ENCODE measurements at regions not wholly inside any gene's neighbourhood (a gene's known extent, or its start where the extent isn't known, plus 50 kb on each side); places are given as distances from the start of the nearest gene placed in this dataset.

DNA sequence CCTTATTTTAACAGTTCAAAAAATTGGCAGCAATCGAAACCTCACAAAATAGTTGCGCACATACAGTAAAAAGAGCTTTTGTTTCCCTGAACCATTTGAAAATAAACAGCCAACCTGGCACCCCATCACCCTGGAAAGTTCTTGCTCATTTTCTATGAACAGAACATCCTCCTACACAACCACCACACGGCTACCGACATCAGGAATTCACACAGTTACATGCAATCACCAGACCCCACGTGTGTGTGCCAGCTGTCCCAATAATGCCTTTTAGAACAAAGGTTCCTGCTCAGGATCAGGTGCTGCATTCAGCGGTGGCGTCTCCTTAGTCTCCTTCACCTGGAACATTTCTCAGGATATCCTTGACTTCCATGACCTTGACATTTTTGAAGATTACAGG is 186.5 kb downstream of the KLF13 start:
- ATAC-seq (replicated peaks) (no peak), DNase-seq (no peak)
- H3K4me1 Mint-ChIP-seq = peaks cover 11% of the 10 kb centered on the region in 2 donors
- no peak overlapping the region for H3K27ac Mint-ChIP-seq
- no peaks in the 10 kb centered on the region for H3K36me3 Mint-ChIP-seq
- H3K27me3 Mint-ChIP-seq = peaks cover 32 to 49% of the 10 kb centered on the region in 2 donors
- H3K9me3 Mint-ChIP-seq = peaks cover 0 to 2% of the 10 kb centered on the region in 2 donors
- no peak overlapping the region for H3K4me3 Mint-ChIP-seq

DNA sequence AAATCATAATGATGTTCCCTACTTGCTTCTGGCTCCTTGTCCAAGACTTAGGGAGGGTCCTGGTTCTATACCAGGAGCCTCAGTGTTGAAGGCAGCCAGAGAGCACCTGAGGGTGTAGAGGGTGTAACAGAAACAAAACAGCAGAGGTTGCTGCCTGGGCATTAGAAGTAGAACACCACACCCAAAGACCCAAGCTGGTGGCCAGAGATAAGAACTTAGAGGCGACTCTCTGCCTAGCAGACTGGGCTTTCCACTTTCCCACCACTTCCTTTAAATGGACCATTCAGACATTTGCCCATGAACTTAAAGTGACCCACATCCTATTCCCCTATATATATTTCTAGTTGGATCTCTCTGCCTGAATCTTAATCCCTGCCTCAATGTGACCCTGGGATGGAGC is 189.8 kb downstream of the KLF13 start:
- peaks cover 39 to 57% of the 10 kb centered on the region in 2 donors for H3K27me3 Mint-ChIP-seq
- H3K9me3 Mint-ChIP-seq = peaks cover 0 to 2% of the 10 kb centered on the region in 2 donors
- DNase-seq (no peak), ATAC-seq (replicated peaks) (no peak)
- H3K27ac Mint-ChIP-seq = no peak overlapping the region
- peaks cover 11% of the 10 kb centered on the region in 2 donors for H3K4me1 Mint-ChIP-seq
- no peaks in the 10 kb centered on the region for H3K36me3 Mint-ChIP-seq
- no peak overlapping the region for H3K4me3 Mint-ChIP-seq

DNA sequence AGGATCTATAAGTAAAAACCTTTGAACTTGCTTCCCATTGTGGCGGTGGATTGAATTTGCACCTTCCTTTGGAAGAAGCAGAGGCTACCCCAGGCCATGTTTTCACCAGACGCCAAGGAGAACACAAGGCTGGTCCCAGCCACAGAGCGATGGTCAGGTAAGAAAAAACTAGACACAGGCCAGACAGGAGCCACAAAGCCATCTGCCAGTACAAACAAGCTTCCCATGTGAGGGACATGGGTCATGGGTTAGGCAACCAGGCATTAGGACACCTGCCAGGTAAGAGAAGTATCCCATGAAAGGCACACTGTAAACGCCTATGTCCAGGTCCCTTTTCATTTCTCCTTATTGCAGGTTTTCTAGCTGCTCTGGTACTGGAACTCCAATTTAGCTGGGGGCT is 190.2 kb downstream of the KLF13 start:
- no peak for ATAC-seq (replicated peaks)
- Mint-ChIP-seq H3K36me3 (no peaks in the 10 kb centered on the region), H3K27me3 (peaks cover 39 to 57% of the 10 kb centered on the region in 2 donors)

DNA sequence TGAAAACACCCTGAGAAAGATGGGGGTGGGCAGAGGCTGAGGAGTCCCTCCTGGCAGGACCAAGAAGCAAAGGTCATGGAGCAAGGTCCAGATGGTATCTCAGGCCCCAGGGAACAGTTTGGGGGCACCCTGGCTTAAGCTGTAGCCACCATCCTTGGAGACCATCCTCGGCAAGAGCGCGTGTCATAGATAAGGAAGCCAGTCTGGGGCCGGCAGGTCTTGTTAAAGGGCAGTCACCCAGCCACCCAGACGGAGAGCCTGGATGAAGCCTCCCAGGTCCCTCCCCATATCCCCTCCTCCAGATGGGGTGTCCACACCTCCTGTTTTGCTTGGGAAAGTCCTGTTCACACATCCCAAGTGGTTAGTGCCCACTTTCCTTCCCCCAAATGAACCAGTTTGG is 191.1 kb downstream of the KLF13 start:
- DNase-seq (no peak), ATAC-seq (replicated peaks) (no peak)
- Mint-ChIP-seq H3K27ac (no peak overlapping the region), H3K27me3 (peaks cover 39 to 57% of the 10 kb centered on the region in 2 donors), H3K36me3 (no peaks in the 10 kb centered on the region), H3K4me1 (peaks cover under 1 to 5% of the 10 kb centered on the region in 2 donors), H3K9me3 (peaks cover 0 to 2% of the 10 kb centered on the region in 2 donors), H3K4me3 (no peak overlapping the region)

More for the DNA sequence above, 190.2 kb downstream of the KLF13 start:
- H3K4me3 Mint-ChIP-seq = no peak overlapping the region
- H3K9me3 Mint-ChIP-seq = peaks cover 0 to 2% of the 10 kb centered on the region in 2 donors
- no peak for DNase-seq
- no peak overlapping the region for H3K27ac Mint-ChIP-seq
- H3K4me1 Mint-ChIP-seq = peaks cover 9 to 10% of the 10 kb centered on the region in 2 donors

DNA sequence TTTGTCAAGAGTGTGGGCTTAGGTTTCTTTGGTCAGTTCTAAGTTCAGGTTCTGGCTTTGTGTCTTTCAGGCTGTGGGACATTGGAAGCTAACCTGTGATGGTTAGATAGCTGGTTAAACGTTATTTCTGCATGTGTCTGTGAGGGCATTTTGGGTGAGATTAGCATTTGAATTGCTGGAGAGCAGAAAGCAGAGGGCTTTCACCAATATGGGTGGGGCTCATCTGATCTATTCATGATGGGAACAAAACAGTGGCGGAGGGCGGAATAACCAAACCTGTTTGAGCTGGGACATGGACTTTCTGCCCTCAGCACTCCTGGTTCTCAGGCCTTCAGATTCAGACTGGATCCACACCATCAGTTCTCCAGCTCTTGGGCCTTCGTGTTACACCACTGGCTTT is 195.4 kb downstream of the KLF13 start:
- no peaks in the 10 kb centered on the region for H3K9me3 Mint-ChIP-seq
- H3K4me3 Mint-ChIP-seq = no peak overlapping the region
- peaks cover 18 to 29% of the 10 kb centered on the region in 2 donors for H3K27me3 Mint-ChIP-seq
- H3K36me3 Mint-ChIP-seq = no peaks in the 10 kb centered on the region
- DNase-seq (no peak), ATAC-seq (replicated peaks) (no peak)
- H3K4me1 Mint-ChIP-seq = no peaks in the 10 kb centered on the region
- H3K27ac Mint-ChIP-seq = no peak overlapping the region

DNA sequence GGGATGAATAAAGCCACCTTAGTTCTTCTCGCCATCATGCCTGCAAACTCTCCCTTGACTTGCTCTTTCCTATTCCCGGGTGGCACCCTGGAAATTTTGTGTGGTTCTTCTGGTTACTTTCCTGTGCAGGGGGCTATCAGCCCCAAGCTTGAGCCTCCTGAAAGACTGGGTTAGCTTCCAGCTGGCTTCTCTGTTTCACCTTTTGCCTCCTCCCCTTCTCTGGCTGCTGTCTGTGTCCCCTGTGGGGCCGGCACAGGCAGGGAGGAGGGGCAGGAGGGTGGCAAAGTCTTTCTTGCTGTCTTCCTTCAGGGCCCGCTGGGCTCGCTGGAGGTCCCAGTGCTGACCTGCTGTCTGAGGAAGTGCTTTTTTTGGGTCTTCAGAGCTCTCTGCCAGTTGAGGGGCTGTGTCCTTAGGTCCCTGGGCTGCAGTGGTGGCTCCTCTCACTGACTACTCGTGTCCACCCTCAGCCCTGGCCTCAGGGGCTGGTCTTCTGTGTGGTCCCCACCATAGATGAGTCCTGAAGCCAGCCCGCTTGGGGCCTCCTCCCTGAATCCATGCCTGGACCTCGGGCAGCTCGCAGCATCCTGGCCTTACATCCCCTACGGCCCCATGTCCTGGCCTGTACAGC is 196.5 kb downstream of the KLF13 start:
- no peaks in the 10 kb centered on the region for H3K9me3 Mint-ChIP-seq
- no peaks in the 10 kb centered on the region for H3K36me3 Mint-ChIP-seq
- DNase-seq (no peak), ATAC-seq (replicated peaks) (no peak)
- H3K4me1 Mint-ChIP-seq = no peaks in the 10 kb centered on the region
- H3K27me3 Mint-ChIP-seq = peaks cover 19 to 27% of the 10 kb centered on the region in 2 donors
- no peak overlapping the region for H3K4me3 Mint-ChIP-seq
- no peak overlapping the region for H3K27ac Mint-ChIP-seq

DNA sequence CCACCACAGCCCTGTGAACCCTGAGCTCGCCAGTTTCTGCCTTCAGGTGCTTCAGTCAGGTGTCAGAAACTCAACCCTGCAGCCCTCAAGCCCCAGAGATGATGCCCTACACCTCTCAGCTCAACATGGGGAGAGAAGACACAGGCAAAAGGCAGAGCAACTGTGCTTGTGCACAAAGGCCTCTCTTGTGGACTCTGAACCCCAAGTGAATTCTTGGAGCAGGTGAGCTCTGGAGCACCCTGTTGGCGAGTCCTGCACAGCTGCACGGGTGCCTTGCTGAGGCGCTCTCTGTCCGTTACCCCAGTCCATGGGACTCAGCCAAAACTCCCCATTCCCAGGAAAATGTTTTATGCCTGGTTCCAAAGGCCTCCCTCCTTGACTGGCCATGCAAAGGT is 197.0 kb downstream of the KLF13 start:
- peaks cover 18 to 27% of the 10 kb centered on the region in 2 donors for H3K27me3 Mint-ChIP-seq
- H3K4me3 Mint-ChIP-seq = no peak overlapping the region
- H3K9me3 Mint-ChIP-seq = no peaks in the 10 kb centered on the region
- no peak for DNase-seq
- no peaks in the 10 kb centered on the region for H3K36me3 Mint-ChIP-seq
- ATAC-seq (replicated peaks) = no peak
- no peak overlapping the region for H3K27ac Mint-ChIP-seq
- H3K4me1 Mint-ChIP-seq = no peaks in the 10 kb centered on the region

DNA sequence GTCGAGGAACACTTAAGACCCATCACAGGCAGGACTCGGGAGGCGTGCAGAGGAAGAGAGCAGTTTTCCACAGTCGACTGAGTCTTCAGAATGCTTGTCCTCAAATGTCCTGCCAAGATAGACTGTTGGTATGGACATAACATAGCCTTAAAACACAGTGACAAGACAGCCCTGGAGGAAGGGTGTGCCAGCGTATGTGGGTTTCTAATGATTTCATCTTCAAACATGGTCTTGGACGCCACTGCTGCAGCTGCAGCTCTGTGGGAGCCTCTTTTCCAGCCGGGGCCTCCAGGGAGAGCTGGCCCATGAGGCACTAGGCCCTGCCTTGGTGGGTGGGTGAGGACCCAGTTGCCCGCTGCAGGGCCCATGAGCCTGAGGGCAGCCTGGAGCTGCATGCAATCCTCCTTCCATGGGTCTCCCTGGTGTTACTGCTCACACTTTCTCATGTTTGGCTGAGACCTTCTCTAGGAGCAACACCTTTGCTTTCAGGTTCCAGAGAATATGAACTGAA is 198.6 kb downstream of the KLF13 start:
- no peaks in the 10 kb centered on the region for H3K36me3 Mint-ChIP-seq
- H3K4me1 Mint-ChIP-seq = no peaks in the 10 kb centered on the region
- DNase-seq (no peak), ATAC-seq (replicated peaks) (no peak)
- peaks cover 27 to 36% of the 10 kb centered on the region in 2 donors for H3K27me3 Mint-ChIP-seq
- H3K27ac Mint-ChIP-seq = no peak overlapping the region
- H3K4me3 Mint-ChIP-seq = no peak overlapping the region
- no peaks in the 10 kb centered on the region for H3K9me3 Mint-ChIP-seq

DNA sequence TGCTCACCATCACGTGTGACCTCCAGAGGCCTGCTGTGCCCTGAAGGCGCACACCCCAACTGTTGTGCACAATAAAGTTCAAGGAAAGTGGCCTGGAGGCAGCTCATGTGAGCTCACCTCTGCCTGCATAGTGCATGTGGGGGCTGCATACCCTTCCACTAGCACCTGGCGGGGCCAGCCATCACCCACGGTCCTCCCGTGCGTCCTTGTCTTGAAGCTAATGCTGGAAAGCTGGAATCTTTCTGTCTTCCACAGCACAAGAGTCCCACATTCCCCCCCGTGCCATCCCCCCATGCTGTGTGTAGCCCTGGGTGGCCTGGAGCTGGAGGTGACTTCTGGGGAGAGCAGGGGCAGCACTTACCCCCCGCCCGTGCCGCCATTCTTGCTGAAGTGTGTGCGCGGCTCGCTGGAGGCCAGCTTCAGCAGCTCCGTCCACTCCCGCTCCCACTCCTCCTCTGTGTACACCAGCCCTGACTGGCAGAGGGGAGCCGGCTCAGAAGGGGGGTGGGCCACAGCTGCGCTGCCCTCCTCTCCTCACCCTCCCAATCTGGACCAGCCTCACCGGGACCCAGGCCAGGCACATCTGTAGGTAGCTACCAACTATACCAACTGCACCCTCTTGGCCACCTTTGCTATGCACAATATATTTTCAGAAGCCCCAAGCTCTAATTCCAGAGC is 199.5 kb downstream of the KLF13 start:
- peaks cover 31 to 40% of the 10 kb centered on the region in 2 donors for H3K27me3 Mint-ChIP-seq
- H3K9me3 Mint-ChIP-seq = no peaks in the 10 kb centered on the region
- no peak for ATAC-seq (replicated peaks)
- H3K36me3 Mint-ChIP-seq = no peaks in the 10 kb centered on the region
- no peak overlapping the region for H3K27ac Mint-ChIP-seq
- DNase-seq = no peak
- no peaks in the 10 kb centered on the region for H3K4me1 Mint-ChIP-seq
- H3K4me3 Mint-ChIP-seq = no peak overlapping the region

DNA sequence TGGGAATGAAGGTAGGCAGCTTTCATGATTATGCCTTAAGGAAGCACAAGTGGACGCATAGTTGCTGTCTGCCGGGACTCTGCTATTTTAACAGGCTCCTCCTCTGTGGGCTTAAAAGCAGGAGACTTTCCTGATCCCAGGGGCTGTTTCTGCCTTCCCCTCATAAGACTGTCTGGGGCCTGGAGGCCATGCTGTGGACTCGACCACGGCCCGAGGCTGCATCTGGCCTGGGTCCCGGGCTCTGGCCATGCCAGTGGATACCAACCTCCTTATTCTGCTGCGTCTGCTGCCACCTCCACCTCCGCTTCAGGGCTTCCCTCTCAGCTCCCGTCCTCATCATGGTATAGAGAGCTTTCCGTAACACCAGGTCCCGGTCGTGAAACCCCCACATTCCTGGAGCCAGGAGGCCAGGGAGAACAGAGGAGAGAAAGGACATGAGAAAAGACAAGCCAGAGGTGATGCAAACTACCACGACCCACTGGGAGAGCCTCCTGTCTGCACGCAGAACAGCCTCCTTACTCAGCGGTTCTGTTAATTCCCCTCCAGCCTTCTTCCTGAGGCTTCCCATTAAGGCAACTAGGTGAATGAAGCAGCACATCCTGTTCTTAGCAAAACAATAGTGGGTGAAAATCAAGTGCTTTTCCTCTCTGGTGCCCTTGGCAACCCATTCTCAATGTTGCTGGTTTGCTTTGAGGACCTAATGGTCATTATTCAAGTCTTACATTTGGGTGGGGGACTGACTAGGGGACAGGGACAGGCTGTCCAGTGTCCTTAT is 200.5 kb downstream of the KLF13 start:
- no peak for DNase-seq
- H3K27ac Mint-ChIP-seq = no peak overlapping the region
- peaks cover 34 to 49% of the 10 kb centered on the region in 2 donors for H3K27me3 Mint-ChIP-seq
- no peak overlapping the region for H3K4me3 Mint-ChIP-seq
- H3K4me1 Mint-ChIP-seq = no peaks in the 10 kb centered on the region
- H3K36me3 Mint-ChIP-seq = no peaks in the 10 kb centered on the region
- peaks cover under 1 to 2% of the 10 kb centered on the region in 2 donors for H3K9me3 Mint-ChIP-seq
- no peak for ATAC-seq (replicated peaks)

DNA sequence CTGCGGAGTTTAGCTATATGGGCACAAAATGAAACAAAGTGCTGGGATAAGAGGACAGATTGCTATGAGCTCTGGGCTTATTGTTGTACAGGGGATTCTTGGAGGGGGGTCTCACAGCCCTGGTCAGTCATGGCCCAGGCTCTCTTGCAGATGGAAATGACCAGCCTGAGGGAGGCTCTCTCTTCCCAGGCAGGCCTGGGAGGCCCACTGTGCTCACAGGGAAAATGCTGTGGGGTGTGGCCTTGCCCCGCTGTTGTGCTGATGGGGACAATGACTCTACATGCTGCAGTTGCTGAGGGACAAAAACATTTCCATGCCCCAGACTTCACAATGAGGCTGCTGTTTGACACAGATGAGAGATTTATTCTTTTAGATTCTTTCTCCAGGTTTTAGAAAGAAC is 202.2 kb downstream of the KLF13 start:
- H3K9me3 Mint-ChIP-seq = peaks cover 3 to 6% of the 10 kb centered on the region in 2 donors
- no peaks in the 10 kb centered on the region for H3K36me3 Mint-ChIP-seq
- no peak overlapping the region for H3K4me3 Mint-ChIP-seq
- no peaks in the 10 kb centered on the region for H3K4me1 Mint-ChIP-seq
- H3K27me3 Mint-ChIP-seq = peaks cover 37 to 55% of the 10 kb centered on the region in 2 donors
- ATAC-seq (replicated peaks) (no peak), DNase-seq (no peak)
- no peak overlapping the region for H3K27ac Mint-ChIP-seq

DNA sequence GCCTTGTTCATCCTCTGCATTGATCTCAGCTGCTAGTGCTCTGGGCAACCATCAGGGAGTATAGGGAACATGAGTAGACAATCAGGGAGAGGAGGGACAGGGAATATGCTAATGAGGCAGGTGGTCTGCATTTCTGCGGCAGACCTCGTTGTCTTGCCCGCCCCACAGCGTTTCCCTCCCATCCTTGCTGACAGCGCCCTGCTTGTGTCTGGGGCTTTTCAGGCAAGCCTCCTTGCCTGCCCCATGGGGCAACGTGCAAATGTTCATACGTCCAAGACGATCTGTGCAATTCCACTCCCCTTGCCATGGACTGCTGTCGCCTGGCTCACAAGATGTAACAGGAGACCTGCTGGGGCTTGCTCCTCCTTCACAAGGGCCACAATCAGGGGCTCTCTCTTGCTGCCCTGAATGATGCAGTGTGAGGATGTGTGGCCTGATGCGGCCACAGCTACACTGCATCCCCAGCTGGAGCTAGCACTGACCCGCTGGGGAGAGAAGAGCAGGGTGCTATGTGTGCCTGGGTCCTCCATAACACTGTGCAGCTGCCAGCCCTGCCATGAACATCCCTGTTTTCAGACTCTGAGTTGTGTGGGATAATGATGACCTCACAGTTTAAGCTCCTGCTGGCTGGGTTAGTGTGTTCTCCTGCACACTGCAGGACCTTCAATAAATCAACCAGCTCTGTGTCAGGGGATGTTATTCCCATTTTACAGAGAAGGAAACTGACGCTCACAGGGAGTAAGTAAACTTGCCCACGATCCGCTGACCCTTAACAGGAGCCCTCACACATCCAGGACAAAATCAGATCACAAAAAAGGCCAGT is 211.3 kb downstream of the KLF13 start:
- DNase-seq (no peak), ATAC-seq (replicated peaks) (no peak)
- Mint-ChIP-seq H3K9me3 (peaks cover 0 to 2% of the 10 kb centered on the region in 2 donors), H3K36me3 (no peaks in the 10 kb centered on the region), H3K27me3 (peaks cover 31 to 58% of the 10 kb centered on the region in 2 donors), H3K27ac (no peak overlapping the region), H3K4me3 (no peak overlapping the region), H3K4me1 (no peaks in the 10 kb centered on the region)

DNA sequence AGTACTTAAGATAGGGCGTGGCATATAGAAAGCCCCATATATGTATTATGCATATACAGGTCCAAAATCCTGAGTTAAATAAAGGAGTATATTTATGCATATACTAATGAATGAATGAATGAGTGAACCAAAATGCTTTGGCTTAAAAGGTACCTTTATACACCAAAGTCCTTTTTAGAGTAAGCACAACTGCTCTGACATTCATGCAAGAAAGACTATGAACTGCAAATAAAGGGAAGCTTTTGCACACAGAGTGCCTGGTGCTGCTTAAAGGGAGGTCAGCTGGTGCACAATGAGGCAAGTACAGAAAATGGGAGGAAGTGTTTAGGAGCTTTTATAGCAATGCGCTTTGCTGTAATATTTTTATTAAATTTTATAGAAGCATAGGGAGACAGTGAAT is 214.0 kb downstream of the KLF13 start:
- no peak for DNase-seq
- Mint-ChIP-seq H3K27me3 (peaks cover 32 to 60% of the 10 kb centered on the region in 2 donors), H3K27ac (no peak overlapping the region), H3K4me1 (peaks cover 3 to 6% of the 10 kb centered on the region in 2 donors), H3K4me3 (no peak overlapping the region), H3K9me3 (no peaks in the 10 kb centered on the region), H3K36me3 (no peaks in the 10 kb centered on the region)
- ATAC-seq (replicated peaks) = no peak

DNA sequence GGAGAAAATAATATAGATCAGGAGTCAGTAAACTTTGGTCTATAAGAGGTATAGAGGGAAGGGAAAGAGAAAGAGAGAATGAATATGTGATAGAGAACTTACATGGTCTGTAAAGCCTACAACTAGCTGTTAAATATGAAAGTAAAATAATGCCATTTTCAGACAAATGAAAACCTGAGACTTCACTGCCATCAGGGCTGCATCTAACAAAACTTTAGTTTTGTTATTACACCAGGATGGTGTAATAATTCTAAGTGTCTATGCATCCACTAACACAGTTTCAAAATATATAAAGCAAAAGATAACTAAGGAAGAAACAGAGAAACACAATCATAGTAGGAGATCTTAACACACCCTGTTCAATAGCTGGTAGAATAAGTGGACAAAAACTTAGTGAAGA is 217.7 kb downstream of the KLF13 start:
- Mint-ChIP-seq H3K4me3 (no peak overlapping the region), H3K36me3 (no peaks in the 10 kb centered on the region), H3K9me3 (no peaks in the 10 kb centered on the region), H3K27me3 (peaks cover 26 to 60% of the 10 kb centered on the region in 2 donors), H3K27ac (no peak overlapping the region), H3K4me1 (peaks cover 3 to 6% of the 10 kb centered on the region in 2 donors)
- no peak for ATAC-seq (replicated peaks)
- DNase-seq = no peak
